Effector CD4-positive, alpha-beta T cell (primary cell): ENCODE measurements at regions not wholly inside any gene's neighbourhood (a gene's known extent, or its start where the extent isn't known, plus 50 kb on each side); places are given as distances from the start of the nearest gene placed in this dataset.
"Not testable (repeated sequence)": the region's sequence is repeated elsewhere in the genome, so short reads cannot be mapped to it uniquely, and the experiment has no call there.

Experiments
- DNase-seq: peaks from one replicate; pipeline ENCODE4 v3.0.0-alpha.2; 2020

GRCh38 chr15:77909182-77909940 is 168.2 kb downstream of the TBC1D2B start:
- no peak for DNase-seq

- not testable (repeated sequence) for DNase-seq
Observed at GRCh38 chr15:77908752-77909111, 168.8 kb downstream of the TBC1D2B start.

GRCh38 chr15:77907824-77908751 is 169.4 kb downstream of the TBC1D2B start:
- DNase-seq, result no peak

GRCh38 chr15:77906062-77906990 is 171.2 kb downstream of the TBC1D2B start:
- not testable (repeated sequence) for DNase-seq

GRCh38 chr15:77905301-77905920 is 172.1 kb downstream of the TBC1D2B start:
- no peak for DNase-seq

GRCh38 chr15:77904901-77905300 is 172.6 kb downstream of the TBC1D2B start:
- DNase-seq, result no peak

- no peak for DNase-seq
Observed at GRCh38 chr15:77904436-77904821, 173.1 kb downstream of the TBC1D2B start.

- DNase-seq, result not testable (repeated sequence)
Observed at GRCh38 chr15:77903761-77904435, 173.6 kb downstream of the TBC1D2B start.

- DNase-seq, result not testable (repeated sequence)
Observed at GRCh38 chr15:77902921-77903760, 174.4 kb downstream of the TBC1D2B start.

- DNase-seq, result no peak
Observed at GRCh38 chr15:77901921-77902750, 175.4 kb downstream of the TBC1D2B start.

GRCh38 chr15:77901251-77901881 is 176.1 kb downstream of the TBC1D2B start:
- no peak for DNase-seq

GRCh38 chr15:77900331-77900963 is 177.1 kb downstream of the TBC1D2B start:
- not testable (repeated sequence) for DNase-seq

GRCh38 chr15:77899776-77900175 is 177.7 kb downstream of the TBC1D2B start:
- not testable (repeated sequence) for DNase-seq

GRCh38 chr15:77898811-77899730 is 178.4 kb downstream of the TBC1D2B start:
- DNase-seq, result no peak

GRCh38 chr15:77897896-77898406 is 179.6 kb downstream of the TBC1D2B start:
- no peak for DNase-seq

- DNase-seq, result not testable (repeated sequence)
Observed at GRCh38 chr15:77897113-77897895, 180.2 kb downstream of the TBC1D2B start.
